HG03575 (cell line): ENCODE measurements at regions not wholly inside any gene's neighbourhood (a gene's known extent, or its start where the extent isn't known, plus 50 kb on each side); places are given as distances from the start of the nearest gene placed in this dataset.
A peak's percentile ranks its signal among the peaks of the same experiment; 100 is the strongest.
"Not testable (repeated sequence)": the region's sequence is repeated elsewhere in the genome, so short reads cannot be mapped to it uniquely, and the experiment has no call there.

Experiments used
- ATAC-seq: cut with Tn5 transposase; IDR thresholded peaks from one replicate; pipeline ENCODE4 v1.9.1; 2021; ENCODE audit not compliant: unreplicated experiment, insufficient number of reproducible peaks, low FRiP score; ENCODE audit errors: extremely low read depth

GRCh38 chr10:30535677-30536076 is 93.9 kb downstream of the LYZL2 start:
- no peak for ATAC-seq

- ATAC-seq, result no peak
Observed at GRCh38 chr10:30534465-30535144, 94.9 kb downstream of the LYZL2 start.

GRCh38 chr10:30531751-30532530 is 97.6 kb downstream of the LYZL2 start:
- no peak for ATAC-seq

GRCh38 chr10:30529373-30529998 is 95.5 kb downstream of the MAP3K8 start:
- peak; percentile 33 for ATAC-seq

- ATAC-seq, result no peak
Observed at GRCh38 chr10:30528429-30528786, 94.4 kb downstream of the MAP3K8 start.

- no peak for ATAC-seq
Observed at GRCh38 chr10:30527623-30528428, 93.8 kb downstream of the MAP3K8 start.

- not testable (repeated sequence) for ATAC-seq
Observed at GRCh38 chr10:30522661-30523078, 88.7 kb downstream of the MAP3K8 start.

GRCh38 chr10:30518907-30519306 is 84.9 kb downstream of the MAP3K8 start:
- no peak for ATAC-seq
